GM19324 (cell line): ENCODE measurements at regions not wholly inside any gene's neighbourhood (a gene's known extent, or its start where the extent isn't known, plus 50 kb on each side); places are given as distances from the start of the nearest gene placed in this dataset.
"Not testable (repeated sequence)": the region's sequence is repeated elsewhere in the genome, so short reads cannot be mapped to it uniquely, and the experiment has no call there.

ENCODE experiments used
- ATAC-seq: cut with Tn5 transposase; IDR thresholded peaks from one replicate; pipeline ENCODE4 v1.9.1; 2021; ENCODE audit warnings: mild to moderate bottlenecking, moderate library complexity; ENCODE audit not compliant: unreplicated experiment, low FRiP score

DNA sequence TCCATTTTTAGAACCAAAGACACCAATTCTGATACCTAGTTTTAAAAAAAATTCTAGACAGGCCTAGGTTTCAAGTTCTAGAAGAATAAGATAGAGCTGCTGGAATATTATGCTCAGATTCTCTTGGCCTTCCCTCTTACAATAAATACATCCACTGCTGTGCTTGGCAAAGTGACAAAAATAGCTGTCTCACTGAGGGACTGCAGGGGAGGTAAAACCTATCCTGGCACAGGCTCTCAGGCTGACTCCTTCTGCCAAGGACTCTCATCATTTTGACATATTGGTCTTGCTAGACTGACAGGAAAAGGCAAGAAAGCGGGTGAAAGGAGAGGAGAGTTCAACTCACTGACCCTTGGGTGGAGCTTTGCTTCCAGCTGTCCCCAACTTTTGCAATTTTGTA is 197.0 kb upstream of the LHX8 start:
- no peak for ATAC-seq

- no peak for ATAC-seq
These were observed 191.1 kb upstream of the LHX8 start for GRCh38 chr1:74943046-74943445.

- ATAC-seq, result no peak
These were observed 187.8 kb upstream of the LHX8 start for GRCh38 chr1:74946388-74946787.

DNA sequence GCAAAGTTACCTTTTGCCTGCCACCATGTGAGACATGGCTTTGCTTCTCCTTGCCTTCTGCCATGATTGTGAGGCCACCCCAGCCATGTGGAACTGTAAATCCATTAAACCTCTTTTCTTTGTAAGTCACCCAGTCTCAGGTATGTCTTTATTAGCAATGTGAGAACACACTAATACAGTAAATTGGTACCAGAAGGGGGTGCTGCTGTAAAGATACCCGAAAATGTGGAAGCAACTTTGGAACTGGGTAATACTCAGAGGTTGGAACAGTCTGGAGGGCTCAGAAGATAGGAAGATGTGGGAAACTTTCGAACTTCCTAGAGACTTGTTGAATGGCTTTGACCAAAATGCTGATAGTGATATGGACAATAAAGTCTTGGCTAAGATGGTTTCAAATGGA is 184.8 kb upstream of the LHX8 start:
- ATAC-seq, result not testable (repeated sequence)

GRCh38 chr1:74951981-74952380 is 182.2 kb upstream of the LHX8 start:
- not testable (repeated sequence) for ATAC-seq

DNA sequence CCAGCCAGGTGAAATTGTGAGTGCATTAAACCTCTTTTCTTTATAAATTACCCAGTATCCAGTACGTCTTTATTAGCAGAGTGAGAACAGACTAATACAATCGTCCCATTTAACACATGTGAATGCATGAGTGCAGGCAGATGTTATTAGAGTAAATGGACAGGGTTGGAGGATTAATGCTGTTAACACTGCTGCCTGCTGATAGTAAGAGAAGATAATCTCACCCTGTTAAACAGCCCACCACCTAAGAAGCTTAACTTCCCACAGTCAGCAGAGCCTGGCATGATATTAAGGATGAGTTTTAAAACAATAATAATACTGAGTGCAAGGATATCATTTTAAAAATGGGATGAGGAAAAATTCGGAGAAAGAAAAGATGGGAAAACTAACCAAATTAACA is 181.4 kb upstream of the LHX8 start:
- no peak for ATAC-seq

GRCh38 chr1:74953622-74954021 is 180.6 kb upstream of the LHX8 start:
- ATAC-seq, result no peak

- no peak for ATAC-seq
These were observed 171.1 kb upstream of the LHX8 start for GRCh38 chr1:74963120-74963519.

- ATAC-seq, result no peak
These were observed 169.6 kb upstream of the LHX8 start for GRCh38 chr1:74964508-74965102.

DNA sequence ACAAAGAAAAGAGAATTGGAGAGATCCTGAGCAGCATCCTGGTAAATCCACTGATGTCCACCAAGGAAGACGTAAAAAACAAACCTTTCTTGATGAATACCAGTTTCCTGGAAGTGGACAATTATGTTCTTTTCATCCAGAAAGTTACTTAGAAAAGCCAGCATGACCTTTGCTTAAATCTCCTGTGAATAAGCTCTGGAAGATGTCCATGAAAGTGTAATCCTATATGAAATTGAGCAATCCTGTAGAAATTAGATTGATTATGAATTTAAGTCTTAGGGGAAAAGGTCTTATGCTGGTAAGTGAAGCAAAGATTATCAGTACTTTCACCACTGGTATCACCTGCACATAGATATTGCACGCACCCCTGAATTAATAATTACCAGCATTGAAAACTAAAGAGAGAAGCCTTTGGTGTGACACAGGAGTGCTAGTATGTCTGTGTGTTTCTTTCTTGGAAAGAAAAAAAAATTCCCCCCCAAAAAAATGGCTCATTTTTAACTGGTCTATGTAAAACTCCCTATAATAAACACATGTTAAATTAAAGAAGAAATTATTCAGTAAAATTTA is 164.5 kb upstream of the LHX8 start:
- no peak for ATAC-seq

DNA sequence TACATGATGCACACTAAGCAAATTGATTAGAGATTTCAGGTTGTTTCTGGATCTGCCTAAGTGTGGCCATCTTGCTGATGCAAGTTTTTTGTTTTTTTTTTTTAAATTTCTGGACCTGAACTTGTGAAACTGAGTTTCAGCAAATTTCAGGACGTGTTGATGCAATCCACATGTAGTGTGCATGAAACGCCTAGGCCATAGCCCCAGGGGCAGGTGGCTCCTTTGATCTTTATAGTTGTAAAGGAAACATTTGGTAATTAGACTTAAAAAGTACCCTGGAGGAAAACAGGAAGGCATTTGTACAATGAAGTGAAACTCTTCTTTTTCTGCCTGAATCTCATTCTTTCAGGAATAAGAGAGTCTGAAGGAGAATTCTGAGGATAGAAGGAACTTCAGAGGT is 162.2 kb upstream of the LHX8 start:
- no peak for ATAC-seq

GRCh38 chr1:74976491-74976890 is 157.7 kb upstream of the LHX8 start:
- no peak for ATAC-seq

GRCh38 chr1:74992448-74992847 is 141.7 kb upstream of the LHX8 start:
- not testable (repeated sequence) for ATAC-seq

DNA sequence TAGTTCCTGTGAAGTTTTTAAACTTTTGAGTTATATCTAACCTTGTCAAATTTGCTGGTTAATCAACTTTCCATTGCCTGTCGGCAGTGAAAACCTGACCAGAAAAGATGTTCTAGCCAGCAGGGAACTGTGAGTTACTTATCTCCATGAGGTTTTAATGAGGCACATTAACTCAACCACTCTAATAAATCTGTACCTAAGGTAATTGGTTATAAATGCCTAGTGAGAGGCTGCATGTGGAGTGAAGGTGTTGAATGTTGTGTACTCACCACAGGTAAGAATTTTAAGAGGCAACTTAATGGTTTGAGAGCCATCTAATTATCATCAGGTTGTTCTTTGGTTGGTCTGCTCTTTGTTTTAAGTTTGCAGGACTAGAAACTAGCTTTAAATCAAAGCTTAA is 138.4 kb upstream of the LHX8 start:
- no peak for ATAC-seq

DNA sequence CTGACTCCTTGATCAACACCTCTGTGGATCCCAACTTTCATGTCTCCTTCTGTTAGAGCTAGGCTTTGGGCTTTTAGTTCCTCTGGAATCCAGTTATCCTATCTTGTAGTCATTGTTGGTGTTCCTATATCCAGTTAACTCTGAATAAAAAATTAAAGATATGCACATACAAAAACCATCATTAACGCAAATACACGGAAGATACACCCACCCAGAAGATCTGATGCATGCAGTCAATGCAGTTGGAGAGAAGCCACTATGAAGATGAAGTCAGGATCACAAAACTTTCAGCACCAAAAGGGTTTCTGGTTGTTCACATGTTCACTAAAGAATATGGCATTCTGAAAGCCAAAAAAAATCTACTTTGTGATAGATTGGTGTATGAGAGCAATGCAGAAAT is 123.6 kb upstream of the LHX8 start:
- ATAC-seq, result no peak

DNA sequence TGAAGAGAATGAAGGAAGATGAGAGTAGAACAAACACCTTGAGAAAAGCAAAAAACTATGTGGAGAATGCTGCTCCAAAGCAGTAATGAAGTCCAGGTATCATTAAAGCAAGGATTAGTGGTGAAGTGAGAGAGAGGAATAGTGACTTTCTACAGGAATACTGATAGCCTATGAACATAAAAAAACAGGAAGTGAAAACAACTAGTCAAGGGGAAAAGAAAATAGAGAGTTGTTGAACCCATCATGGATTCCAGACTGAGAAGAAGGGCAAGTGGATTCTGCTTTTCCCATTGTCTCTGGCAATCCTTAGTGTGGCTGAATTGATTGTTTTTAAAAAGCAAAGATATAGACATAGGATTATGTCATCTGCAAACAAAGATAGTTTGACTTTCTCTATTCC is 119.9 kb upstream of the LHX8 start:
- no peak for ATAC-seq

DNA sequence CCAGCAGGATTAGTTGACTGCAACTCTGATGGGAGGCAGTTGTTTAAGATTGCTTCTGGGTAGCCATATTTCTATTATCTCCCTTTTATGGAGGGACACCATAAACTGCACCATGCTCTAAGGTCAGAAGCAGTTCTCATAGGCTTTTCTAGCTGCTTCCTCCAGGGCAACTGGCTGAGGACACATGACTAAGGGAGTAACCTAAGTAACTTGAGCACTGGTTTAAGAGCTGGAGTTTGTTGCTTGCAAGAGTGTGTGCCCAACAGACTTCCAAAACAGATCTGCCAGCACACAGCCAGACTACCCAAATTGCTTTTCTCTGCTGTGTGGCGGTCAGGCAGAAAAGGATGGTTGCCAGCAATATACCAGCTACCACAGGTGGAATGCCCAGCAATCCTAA is 111.2 kb upstream of the LHX8 start:
- ATAC-seq, result no peak

GRCh38 chr1:75034376-75034775 is 99.8 kb upstream of the LHX8 start:
- no peak for ATAC-seq

DNA sequence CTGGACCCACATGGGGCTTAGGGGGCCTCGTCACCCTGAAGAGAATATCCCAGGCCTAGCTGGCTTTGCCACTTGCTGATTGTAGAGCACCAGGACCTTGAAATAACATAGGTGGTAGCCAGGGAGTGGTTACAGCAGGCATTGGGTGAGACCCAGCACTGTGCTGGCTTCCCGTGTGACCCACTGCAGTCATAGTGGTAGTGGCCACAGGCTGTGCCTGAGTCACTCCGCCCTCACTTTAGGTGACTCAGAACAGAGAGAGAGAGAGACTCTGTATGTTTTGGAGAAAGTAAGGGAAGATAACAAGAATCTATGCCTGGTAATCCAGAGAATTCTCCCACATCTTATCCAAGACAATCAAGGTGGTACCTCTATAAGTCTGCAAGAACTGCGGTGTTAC is 98.7 kb upstream of the LHX8 start:
- no peak for ATAC-seq

- ATAC-seq, result no peak
These were observed 81.0 kb upstream of the LHX8 start for GRCh38 chr1:75053207-75053606.

GRCh38 chr1:75058424-75058823 is 75.8 kb upstream of the LHX8 start:
- no peak for ATAC-seq

- no peak for ATAC-seq
These were observed 72.1 kb upstream of the LHX8 start for GRCh38 chr1:75062111-75062510.

DNA sequence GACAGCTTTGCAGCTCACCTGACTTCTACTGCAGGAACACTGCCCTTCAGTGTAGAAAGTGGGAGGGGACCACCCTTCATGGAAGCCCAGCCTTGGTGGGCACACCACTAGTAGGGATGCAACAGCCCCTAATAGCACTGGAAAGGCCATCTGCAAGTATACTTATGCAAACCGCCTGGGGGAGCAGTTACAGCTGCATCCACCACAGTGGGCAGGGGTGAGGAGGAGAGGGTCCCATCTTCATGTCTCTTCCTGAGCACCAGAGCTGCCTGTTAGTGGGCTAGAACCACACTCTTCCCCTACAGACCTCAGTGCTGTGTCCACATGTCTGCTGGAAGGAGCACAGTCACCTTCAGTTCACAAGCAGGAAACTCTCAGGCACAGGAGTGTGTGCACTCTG is 66.2 kb upstream of the LHX8 start:
- ATAC-seq, result no peak
